ENCODE measurements at regions not wholly inside any gene's neighbourhood (a gene's known extent, or its start where the extent isn't known, plus 50 kb on each side); places are given as distances from the start of the nearest gene placed in this dataset.

DNA sequence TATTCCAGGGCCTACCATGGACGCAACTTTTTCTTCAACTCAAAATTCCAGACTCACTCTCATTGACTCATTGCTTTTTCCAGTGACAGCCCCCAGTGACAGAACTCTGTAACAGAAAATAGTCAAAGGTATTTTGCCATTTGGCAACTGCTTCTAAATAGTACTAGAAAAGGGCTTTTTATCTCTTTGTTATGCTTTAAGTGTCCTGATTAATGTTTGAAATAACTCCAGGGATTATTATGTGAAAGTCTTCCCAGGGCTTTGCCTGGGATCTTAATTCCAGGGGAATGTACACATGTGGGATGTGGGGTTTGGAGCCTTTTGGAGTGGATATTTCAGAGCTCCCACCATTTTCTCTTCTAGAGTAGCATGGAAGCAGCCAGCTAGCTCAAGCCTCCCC lies 198.8 kb downstream of the KCNS3 start:
- TF ChIP-seq, protein P1, sequence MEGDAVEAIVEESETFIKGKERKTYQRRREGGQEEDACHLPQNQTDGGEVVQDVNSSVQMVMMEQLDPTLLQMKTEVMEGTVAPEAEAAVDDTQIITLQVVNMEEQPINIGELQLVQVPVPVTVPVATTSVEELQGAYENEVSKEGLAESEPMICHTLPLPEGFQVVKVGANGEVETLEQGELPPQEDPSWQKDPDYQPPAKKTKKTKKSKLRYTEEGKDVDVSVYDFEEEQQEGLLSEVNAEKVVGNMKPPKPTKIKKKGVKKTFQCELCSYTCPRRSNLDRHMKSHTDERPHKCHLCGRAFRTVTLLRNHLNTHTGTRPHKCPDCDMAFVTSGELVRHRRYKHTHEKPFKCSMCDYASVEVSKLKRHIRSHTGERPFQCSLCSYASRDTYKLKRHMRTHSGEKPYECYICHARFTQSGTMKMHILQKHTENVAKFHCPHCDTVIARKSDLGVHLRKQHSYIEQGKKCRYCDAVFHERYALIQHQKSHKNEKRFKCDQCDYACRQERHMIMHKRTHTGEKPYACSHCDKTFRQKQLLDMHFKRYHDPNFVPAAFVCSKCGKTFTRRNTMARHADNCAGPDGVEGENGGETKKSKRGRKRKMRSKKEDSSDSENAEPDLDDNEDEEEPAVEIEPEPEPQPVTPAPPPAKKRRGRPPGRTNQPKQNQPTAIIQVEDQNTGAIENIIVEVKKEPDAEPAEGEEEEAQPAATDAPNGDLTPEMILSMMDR (conservative IDR thresholded peaks at IDR 0.05) = no peak
- no peak for TF ChIP-seq EZH2 (IDR thresholded peaks at IDR 0.05; ENCODE audit: low read depth)

Measured in PC-9 (cell line).